ENCODE measurements at regions not wholly inside any gene's neighbourhood (a gene's known extent, or its start where the extent isn't known, plus 50 kb on each side); places are given as distances from the start of the nearest gene placed in this dataset.
A peak's percentile ranks its signal among the peaks of the same experiment; 100 is the strongest.

DNA sequence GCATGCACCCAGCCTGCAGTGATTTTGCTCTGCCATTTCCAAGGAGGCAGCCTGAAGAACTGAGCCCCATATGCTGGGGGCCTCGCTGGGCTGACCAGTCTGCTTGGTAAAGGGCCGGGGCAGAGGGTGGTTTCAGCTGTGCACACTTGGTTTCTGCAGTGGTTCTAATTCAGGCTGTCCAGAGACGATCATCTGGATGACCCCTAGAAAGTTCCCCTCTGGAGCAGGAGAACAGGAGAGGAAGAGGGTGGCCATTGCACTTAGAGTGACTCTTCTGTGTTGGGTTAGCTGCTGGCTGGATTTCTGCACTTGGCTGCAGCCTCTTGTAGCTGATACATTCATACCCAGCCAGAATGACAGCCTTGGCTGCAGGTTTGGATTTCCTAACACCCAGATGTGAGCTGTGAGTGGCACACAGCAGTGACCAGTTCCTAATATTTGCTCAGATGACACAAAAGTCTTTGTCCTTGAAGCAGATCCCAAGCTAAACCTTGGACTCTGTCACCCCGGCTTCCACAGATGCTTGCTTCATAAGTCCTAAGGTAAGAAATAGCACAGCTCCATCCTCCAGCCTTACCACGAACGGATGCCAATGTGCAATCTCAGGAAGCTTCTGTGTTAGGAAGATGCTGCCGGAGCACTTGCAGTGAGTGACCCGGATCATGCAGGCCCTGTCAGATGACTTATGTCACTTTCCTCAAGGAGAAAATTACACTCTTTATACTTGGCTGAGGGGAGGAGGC, 105.6 kb downstream of the HNRNPLL start (continued):
- TF ChIP-seq E2F5 (CRISPR knock-in tag; conservative IDR thresholded peaks at IDR 0.05) (no peak), ZFP36L2 (CRISPR knock-in tag; IDR thresholded peaks at IDR 0.05) (no peak), ZNF883 (CRISPR knock-in tag; IDR thresholded peaks at IDR 0.05; ENCODE audit: not compliant biosample characterization) (no peak), TOE1 (CRISPR knock-in tag; IDR thresholded peaks at IDR 0.05) (no peak), ZNF800 (CRISPR knock-in tag; IDR thresholded peaks at IDR 0.05) (no peak), ZNF674 (CRISPR knock-in tag; IDR thresholded peaks at IDR 0.05; ENCODE audit: low read depth) (no peak), KLF15 (CRISPR knock-in tag; IDR thresholded peaks at IDR 0.05; ENCODE audit: borderline replicate concordance) (no peak), ASH2L (IDR thresholded peaks at IDR 0.05; ENCODE audit: insufficient read length, low read depth, low read length) (peak; percentile 86), ZNF263 (CRISPR knock-in tag; IDR thresholded peaks at IDR 0.05) (no peak), RFXANK (CRISPR knock-in tag; IDR thresholded peaks at IDR 0.05) (no peak), CCDC6 (CRISPR knock-in tag; IDR thresholded peaks at IDR 0.05) (0 out of 2 replicates have a peak, but pooled peaks have one; percentile 55), MYPOP (CRISPR knock-in tag; IDR thresholded peaks at IDR 0.05) (0 out of 2 replicates have a peak, but pooled peaks have one; percentile 58), ZNF230 (CRISPR knock-in tag; IDR thresholded peaks at IDR 0.05) (no peak)
- TF ChIP-seq, protein P1, sequence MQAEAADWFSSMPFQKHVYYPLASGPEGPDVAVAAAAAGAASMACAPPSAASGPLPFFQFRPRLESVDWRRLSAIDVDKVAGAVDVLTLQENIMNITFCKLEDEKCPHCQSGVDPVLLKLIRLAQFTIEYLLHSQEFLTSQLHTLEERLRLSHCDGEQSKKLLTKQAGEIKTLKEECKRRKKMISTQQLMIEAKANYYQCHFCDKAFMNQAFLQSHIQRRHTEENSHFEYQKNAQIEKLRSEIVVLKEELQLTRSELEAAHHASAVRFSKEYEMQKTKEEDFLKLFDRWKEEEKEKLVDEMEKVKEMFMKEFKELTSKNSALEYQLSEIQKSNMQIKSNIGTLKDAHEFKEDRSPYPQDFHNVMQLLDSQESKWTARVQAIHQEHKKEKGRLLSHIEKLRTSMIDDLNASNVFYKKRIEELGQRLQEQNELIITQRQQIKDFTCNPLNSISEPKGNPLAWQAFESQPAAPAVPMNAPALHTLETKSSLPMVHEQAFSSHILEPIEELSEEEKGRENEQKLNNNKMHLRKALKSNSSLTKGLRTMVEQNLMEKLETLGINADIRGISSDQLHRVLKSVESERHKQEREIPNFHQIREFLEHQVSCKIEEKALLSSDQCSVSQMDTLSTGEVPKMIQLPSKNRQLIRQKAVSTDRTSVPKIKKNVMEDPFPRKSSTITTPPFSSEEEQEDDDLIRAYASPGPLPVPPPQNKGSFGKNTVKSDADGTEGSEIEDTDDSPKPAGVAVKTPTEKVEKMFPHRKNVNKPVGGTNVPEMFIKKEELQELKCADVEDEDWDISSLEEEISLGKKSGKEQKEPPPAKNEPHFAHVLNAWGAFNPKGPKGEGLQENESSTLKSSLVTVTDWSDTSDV (CRISPR knock-in tag; IDR thresholded peaks at IDR 0.05): no peak
- TF ChIP-seq, protein P2, sequence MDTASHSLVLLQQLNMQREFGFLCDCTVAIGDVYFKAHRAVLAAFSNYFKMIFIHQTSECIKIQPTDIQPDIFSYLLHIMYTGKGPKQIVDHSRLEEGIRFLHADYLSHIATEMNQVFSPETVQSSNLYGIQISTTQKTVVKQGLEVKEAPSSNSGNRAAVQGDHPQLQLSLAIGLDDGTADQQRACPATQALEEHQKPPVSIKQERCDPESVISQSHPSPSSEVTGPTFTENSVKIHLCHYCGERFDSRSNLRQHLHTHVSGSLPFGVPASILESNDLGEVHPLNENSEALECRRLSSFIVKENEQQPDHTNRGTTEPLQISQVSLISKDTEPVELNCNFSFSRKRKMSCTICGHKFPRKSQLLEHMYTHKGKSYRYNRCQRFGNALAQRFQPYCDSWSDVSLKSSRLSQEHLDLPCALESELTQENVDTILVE (CRISPR knock-in tag; IDR thresholded peaks at IDR 0.05): peak; percentile 65; the same call in 1 of the 2 replicates
- TF ChIP-seq, protein P3, sequence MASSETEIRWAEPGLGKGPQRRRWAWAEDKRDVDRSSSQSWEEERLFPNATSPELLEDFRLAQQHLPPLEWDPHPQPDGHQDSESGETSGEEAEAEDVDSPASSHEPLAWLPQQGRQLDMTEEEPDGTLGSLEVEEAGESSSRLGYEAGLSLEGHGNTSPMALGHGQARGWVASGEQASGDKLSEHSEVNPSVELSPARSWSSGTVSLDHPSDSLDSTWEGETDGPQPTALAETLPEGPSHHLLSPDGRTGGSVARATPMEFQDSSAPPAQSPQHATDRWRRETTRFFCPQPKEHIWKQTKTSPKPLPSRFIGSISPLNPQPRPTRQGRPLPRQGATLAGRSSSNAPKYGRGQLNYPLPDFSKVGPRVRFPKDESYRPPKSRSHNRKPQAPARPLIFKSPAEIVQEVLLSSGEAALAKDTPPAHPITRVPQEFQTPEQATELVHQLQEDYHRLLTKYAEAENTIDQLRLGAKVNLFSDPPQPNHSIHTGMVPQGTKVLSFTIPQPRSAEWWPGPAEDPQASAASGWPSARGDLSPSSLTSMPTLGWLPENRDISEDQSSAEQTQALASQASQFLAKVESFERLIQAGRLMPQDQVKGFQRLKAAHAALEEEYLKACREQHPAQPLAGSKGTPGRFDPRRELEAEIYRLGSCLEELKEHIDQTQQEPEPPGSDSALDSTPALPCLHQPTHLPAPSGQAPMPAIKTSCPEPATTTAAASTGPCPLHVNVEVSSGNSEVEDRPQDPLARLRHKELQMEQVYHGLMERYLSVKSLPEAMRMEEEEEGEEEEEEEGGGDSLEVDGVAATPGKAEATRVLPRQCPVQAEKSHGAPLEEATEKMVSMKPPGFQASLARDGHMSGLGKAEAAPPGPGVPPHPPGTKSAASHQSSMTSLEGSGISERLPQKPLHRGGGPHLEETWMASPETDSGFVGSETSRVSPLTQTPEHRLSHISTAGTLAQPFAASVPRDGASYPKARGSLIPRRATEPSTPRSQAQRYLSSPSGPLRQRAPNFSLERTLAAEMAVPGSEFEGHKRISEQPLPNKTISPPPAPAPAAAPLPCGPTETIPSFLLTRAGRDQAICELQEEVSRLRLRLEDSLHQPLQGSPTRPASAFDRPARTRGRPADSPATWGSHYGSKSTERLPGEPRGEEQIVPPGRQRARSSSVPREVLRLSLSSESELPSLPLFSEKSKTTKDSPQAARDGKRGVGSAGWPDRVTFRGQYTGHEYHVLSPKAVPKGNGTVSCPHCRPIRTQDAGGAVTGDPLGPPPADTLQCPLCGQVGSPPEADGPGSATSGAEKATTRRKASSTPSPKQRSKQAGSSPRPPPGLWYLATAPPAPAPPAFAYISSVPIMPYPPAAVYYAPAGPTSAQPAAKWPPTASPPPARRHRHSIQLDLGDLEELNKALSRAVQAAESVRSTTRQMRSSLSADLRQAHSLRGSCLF (CRISPR knock-in tag; IDR thresholded peaks at IDR 0.05; ENCODE audit: borderline replicate concordance): no peak
